SK-N-SH (cell line): ENCODE measurements at regions not wholly inside any gene's neighbourhood (a gene's known extent, or its start where the extent isn't known, plus 50 kb on each side); places are given as distances from the start of the nearest gene placed in this dataset.

Experiments used
- CHD2 ChIP-seq: fragments of 150-350 bp; IDR thresholded peaks from 2 replicates; pipeline ENCODE4 v1.6.1; 2018; ENCODE audit warnings: low read length; ENCODE audit not compliant: partially characterized antibody
- EP300 ChIP-seq, 2 experiments: IDR thresholded peaks; 2 replicates each; pipeline versions ENCODE4 v1.4.0 to v1.6.1; 2012; ENCODE audit warnings: borderline replicate concordance in 1 of 2, low read depth in 1 of 2, low read length in 1 of 2
- NRF1 ChIP-seq: IDR thresholded peaks from 2 replicates; pipeline ENCODE4 v1.6.1; 2012; ENCODE audit warnings: low read depth, mild to moderate bottlenecking, low read length
- RAD21 ChIP-seq: IDR thresholded peaks from 2 replicates; pipeline ENCODE4 v1.6.1; 2012; ENCODE audit warnings: mild to moderate bottlenecking, low read length
- TF ChIP-seq, protein P1 (sequence below): fragments of 200-600 bp; sonication (generic); IDR thresholded peaks from 2 replicates; pipeline ENCODE4 v1.6.1; 2017; ENCODE audit warnings: antibody characterized with exemption, mild to moderate bottlenecking, moderate library complexity
- TF ChIP-seq, protein P2 (sequence below): IDR thresholded peaks from 2 replicates; pipeline ENCODE4 v1.4.0; 2012; ENCODE audit warnings: low read depth
- TF ChIP-seq, protein P3 (sequence below): IDR thresholded peaks from 2 replicates; pipeline ENCODE4; 2012
- TF ChIP-seq, protein P4 (sequence below): IDR thresholded peaks from 2 replicates; pipeline ENCODE4 v1.6.1; 2012; ENCODE audit warnings: mild to moderate bottlenecking, low read depth, low read length, moderate library complexity

DNA sequence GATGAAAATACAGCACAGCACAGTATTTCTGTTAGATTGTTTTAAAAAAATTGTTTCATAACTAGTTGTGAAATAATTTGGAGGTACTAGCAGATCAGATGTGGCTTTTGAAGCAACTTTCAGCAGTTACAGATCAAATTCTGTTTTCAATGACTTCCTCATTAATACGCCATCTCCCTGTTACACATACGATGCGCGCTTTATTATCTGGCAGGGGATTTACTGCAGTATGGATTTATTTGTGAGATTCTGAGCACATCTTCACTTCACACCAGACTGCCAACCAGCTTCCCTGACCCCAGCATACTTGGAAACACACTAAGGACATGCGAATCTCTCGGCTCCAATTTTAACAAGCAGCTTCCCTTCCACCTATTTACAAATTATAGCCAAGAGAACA lies 235.5 kb upstream of the DIAPH2 start:
- TF ChIP-seq, protein P1, sequence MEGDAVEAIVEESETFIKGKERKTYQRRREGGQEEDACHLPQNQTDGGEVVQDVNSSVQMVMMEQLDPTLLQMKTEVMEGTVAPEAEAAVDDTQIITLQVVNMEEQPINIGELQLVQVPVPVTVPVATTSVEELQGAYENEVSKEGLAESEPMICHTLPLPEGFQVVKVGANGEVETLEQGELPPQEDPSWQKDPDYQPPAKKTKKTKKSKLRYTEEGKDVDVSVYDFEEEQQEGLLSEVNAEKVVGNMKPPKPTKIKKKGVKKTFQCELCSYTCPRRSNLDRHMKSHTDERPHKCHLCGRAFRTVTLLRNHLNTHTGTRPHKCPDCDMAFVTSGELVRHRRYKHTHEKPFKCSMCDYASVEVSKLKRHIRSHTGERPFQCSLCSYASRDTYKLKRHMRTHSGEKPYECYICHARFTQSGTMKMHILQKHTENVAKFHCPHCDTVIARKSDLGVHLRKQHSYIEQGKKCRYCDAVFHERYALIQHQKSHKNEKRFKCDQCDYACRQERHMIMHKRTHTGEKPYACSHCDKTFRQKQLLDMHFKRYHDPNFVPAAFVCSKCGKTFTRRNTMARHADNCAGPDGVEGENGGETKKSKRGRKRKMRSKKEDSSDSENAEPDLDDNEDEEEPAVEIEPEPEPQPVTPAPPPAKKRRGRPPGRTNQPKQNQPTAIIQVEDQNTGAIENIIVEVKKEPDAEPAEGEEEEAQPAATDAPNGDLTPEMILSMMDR: no peak
- TF ChIP-seq RAD21 (no peak), NRF1 (no peak), CHD2 (no peak), EP300 (IDR thresholded peaks at IDR 0.05; ENCODE audit: borderline replicate concordance in 1 of 2, low read depth in 1 of 2, low read length in 1 of 2) (no peak)
- TF ChIP-seq, protein P2, sequence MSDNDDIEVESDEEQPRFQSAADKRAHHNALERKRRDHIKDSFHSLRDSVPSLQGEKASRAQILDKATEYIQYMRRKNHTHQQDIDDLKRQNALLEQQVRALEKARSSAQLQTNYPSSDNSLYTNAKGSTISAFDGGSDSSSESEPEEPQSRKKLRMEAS: no peak
- TF ChIP-seq, protein P3, sequence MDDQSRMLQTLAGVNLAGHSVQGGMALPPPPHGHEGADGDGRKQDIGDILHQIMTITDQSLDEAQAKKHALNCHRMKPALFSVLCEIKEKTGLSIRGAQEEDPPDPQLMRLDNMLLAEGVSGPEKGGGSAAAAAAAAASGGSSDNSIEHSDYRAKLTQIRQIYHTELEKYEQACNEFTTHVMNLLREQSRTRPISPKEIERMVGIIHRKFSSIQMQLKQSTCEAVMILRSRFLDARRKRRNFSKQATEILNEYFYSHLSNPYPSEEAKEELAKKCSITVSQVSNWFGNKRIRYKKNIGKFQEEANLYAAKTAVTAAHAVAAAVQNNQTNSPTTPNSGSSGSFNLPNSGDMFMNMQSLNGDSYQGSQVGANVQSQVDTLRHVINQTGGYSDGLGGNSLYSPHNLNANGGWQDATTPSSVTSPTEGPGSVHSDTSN: no peak
- TF ChIP-seq, protein P4, sequence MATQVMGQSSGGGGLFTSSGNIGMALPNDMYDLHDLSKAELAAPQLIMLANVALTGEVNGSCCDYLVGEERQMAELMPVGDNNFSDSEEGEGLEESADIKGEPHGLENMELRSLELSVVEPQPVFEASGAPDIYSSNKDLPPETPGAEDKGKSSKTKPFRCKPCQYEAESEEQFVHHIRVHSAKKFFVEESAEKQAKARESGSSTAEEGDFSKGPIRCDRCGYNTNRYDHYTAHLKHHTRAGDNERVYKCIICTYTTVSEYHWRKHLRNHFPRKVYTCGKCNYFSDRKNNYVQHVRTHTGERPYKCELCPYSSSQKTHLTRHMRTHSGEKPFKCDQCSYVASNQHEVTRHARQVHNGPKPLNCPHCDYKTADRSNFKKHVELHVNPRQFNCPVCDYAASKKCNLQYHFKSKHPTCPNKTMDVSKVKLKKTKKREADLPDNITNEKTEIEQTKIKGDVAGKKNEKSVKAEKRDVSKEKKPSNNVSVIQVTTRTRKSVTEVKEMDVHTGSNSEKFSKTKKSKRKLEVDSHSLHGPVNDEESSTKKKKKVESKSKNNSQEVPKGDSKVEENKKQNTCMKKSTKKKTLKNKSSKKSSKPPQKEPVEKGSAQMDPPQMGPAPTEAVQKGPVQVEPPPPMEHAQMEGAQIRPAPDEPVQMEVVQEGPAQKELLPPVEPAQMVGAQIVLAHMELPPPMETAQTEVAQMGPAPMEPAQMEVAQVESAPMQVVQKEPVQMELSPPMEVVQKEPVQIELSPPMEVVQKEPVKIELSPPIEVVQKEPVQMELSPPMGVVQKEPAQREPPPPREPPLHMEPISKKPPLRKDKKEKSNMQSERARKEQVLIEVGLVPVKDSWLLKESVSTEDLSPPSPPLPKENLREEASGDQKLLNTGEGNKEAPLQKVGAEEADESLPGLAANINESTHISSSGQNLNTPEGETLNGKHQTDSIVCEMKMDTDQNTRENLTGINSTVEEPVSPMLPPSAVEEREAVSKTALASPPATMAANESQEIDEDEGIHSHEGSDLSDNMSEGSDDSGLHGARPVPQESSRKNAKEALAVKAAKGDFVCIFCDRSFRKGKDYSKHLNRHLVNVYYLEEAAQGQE: no peak
